ENCODE measurements at regions not wholly inside any gene's neighbourhood (a gene's known extent, or its start where the extent isn't known, plus 50 kb on each side); places are given as distances from the start of the nearest gene placed in this dataset.

GRCh38 chr6:93902517-93902916 lies 483.2 kb upstream of the EPHA7 start:
- H3K27me3 ChIP-seq (ENCODE audit: insufficient read depth, low read depth, low read length), result no peaks in the 10 kb centered on the region
- H2AFZ ChIP-seq (ENCODE audit: low read depth, low read length), result no peak overlapping the region
- TF ChIP-seq CTCF (IDR thresholded peaks at IDR 0.05; ENCODE audit: poor library complexity, severe bottlenecking) (no peak), SMC3 (conservative IDR thresholded peaks at IDR 0.05; ENCODE audit: poor library complexity) (no peak), RAD21 (conservative IDR thresholded peaks at IDR 0.05) (no peak), EP300 (conservative IDR thresholded peaks at IDR 0.05; ENCODE audit: poor library complexity, severe bottlenecking) (no peak), POLR2AphosphoS5 (IDR thresholded peaks at IDR 0.05) (no peak), MXI1 (conservative IDR thresholded peaks at IDR 0.05; ENCODE audit: poor library complexity, severe bottlenecking) (no peak), EZH2 (IDR thresholded peaks at IDR 0.05; ENCODE audit: borderline replicate concordance, insufficient read depth, low read length, poor library complexity, severe bottlenecking) (no peak), TAF1 (IDR thresholded peaks at IDR 0.05; ENCODE audit: low read depth) (no peak), REST (IDR thresholded peaks at IDR 0.05; ENCODE audit: borderline replicate concordance) (no peak)
- H3K36me3 ChIP-seq (ENCODE audit: insufficient read depth, low read length), result no peaks in the 10 kb centered on the region
- no peak overlapping the region for H3K4me2 ChIP-seq (ENCODE audit: low read length)
- no peaks in the 10 kb centered on the region for H3F3A ChIP-seq (ENCODE audit: insufficient read depth, low read length, poor library complexity, severe bottlenecking)
- H3K9ac ChIP-seq (ENCODE audit: low read length), result no peak overlapping the region
- no peak overlapping the region for H3K4me3 ChIP-seq (ENCODE audit: low read length)
- H3K9me3 ChIP-seq (ENCODE audit: low read length), result no peaks in the 10 kb centered on the region
- no peaks in the 10 kb centered on the region for H3K9me2 ChIP-seq (ENCODE audit: insufficient read depth, low read length)
- no peaks in the 10 kb centered on the region for H3K79me2 ChIP-seq (replicated peaks; ENCODE audit: insufficient read depth, low read length)
- no peak overlapping the region for H3K27ac ChIP-seq (ENCODE audit: low read length)
- no peaks in the 10 kb centered on the region for H4K20me1 ChIP-seq (ENCODE audit: insufficient read depth)

- Histone ChIP-seq H2AFZ (ENCODE audit: low read depth, low read length) (no peak overlapping the region), H3K9me2 (ENCODE audit: insufficient read depth, low read length) (no peaks in the 10 kb centered on the region), H3K9ac (ENCODE audit: low read length) (no peak overlapping the region), H3F3A (ENCODE audit: insufficient read depth, low read length, poor library complexity, severe bottlenecking) (no peaks in the 10 kb centered on the region), H3K9me3 (ENCODE audit: low read length) (no peaks in the 10 kb centered on the region), H3K79me2 (replicated peaks; ENCODE audit: insufficient read depth, low read length) (no peaks in the 10 kb centered on the region), H3K36me3 (ENCODE audit: insufficient read depth, low read length) (no peaks in the 10 kb centered on the region), H3K27me3 (ENCODE audit: insufficient read depth, low read depth, low read length) (no peaks in the 10 kb centered on the region), H3K4me2 (ENCODE audit: low read length) (no peak overlapping the region), H3K27ac (ENCODE audit: low read length) (no peak overlapping the region), H4K20me1 (ENCODE audit: insufficient read depth) (no peaks in the 10 kb centered on the region), H3K4me3 (ENCODE audit: low read length) (no peak overlapping the region)
- TF ChIP-seq EZH2 (IDR thresholded peaks at IDR 0.05; ENCODE audit: borderline replicate concordance, insufficient read depth, low read length, poor library complexity, severe bottlenecking) (no peak), EP300 (conservative IDR thresholded peaks at IDR 0.05; ENCODE audit: poor library complexity, severe bottlenecking) (no peak), TAF1 (IDR thresholded peaks at IDR 0.05; ENCODE audit: low read depth) (no peak), MXI1 (conservative IDR thresholded peaks at IDR 0.05; ENCODE audit: poor library complexity, severe bottlenecking) (no peak), SMC3 (conservative IDR thresholded peaks at IDR 0.05; ENCODE audit: poor library complexity) (no peak), POLR2AphosphoS5 (IDR thresholded peaks at IDR 0.05) (no peak), RAD21 (conservative IDR thresholded peaks at IDR 0.05) (no peak), CTCF (IDR thresholded peaks at IDR 0.05; ENCODE audit: poor library complexity, severe bottlenecking) (no peak), REST (IDR thresholded peaks at IDR 0.05; ENCODE audit: borderline replicate concordance) (no peak)
Observed at GRCh38 chr6:93900142-93900541, 480.8 kb upstream of the EPHA7 start.

Data from neural cell (in vitro differentiated cells).